WI38 (cell line): ENCODE measurements at regions not wholly inside any gene's neighbourhood (a gene's known extent, or its start where the extent isn't known, plus 50 kb on each side); places are given as distances from the start of the nearest gene placed in this dataset.
"Not testable (repeated sequence)": the region's sequence is repeated elsewhere in the genome, so short reads cannot be mapped to it uniquely, and the experiment has no call there.

Experiments used
- H3K4me3 ChIP-seq: 2 replicates; pipeline ENCODE4 v1.5.1; 2011; ENCODE audit warnings: low read depth, mild to moderate bottlenecking, control low read depth, low read length
- CTCF ChIP-seq: IDR thresholded peaks from 2 replicates; pipeline ENCODE4 v1.5.1; 2012; ENCODE audit warnings: low read depth, mild to moderate bottlenecking, control low read depth, low read length

GRCh38 chr4:149183638-149184037 is 632.0 kb downstream of the IQCM start:
- TF ChIP-seq CTCF: no peak
- no peak overlapping the region for H3K4me3 ChIP-seq

GRCh38 chr4:149181459-149181858 is 634.2 kb downstream of the IQCM start:
- H3K4me3 ChIP-seq: not testable (repeated sequence)

GRCh38 chr4:149176039-149176438 is 639.6 kb downstream of the IQCM start:
- TF ChIP-seq CTCF: no peak
- H3K4me3 ChIP-seq: no peak overlapping the region

GRCh38 chr4:149175549-149175948 is 640.1 kb downstream of the IQCM start:
- TF ChIP-seq CTCF: no peak
- H3K4me3 ChIP-seq: no peak overlapping the region

GRCh38 chr4:149173241-149174013 is 642.2 kb downstream of the IQCM start:
- H3K4me3 ChIP-seq: no peak overlapping the region

GRCh38 chr4:149168645-149169044 is 647.0 kb downstream of the IQCM start:
- TF ChIP-seq CTCF: no peak
- no peak overlapping the region for H3K4me3 ChIP-seq

More at GRCh38 chr4:149173241-149174013, 642.2 kb downstream of the IQCM start:
- no peak for TF ChIP-seq CTCF

- TF ChIP-seq CTCF: no peak
- no peak overlapping the region for H3K4me3 ChIP-seq
These were observed 648.8 kb downstream of the IQCM start for GRCh38 chr4:149166876-149167275.

- no peak for TF ChIP-seq CTCF
- H3K4me3 ChIP-seq: no peak overlapping the region
These were observed 649.3 kb downstream of the IQCM start for GRCh38 chr4:149166365-149166764.
